GM19372 (cell line): ENCODE measurements at regions not wholly inside any gene's neighbourhood (a gene's known extent, or its start where the extent isn't known, plus 50 kb on each side); places are given as distances from the start of the nearest gene placed in this dataset.

Source experiments
- ATAC-seq: cut with Tn5 transposase; IDR thresholded peaks from one replicate; pipeline ENCODE4 v1.9.1; 2021; ENCODE audit warnings: mild to moderate bottlenecking, low read depth, moderate library complexity; ENCODE audit not compliant: unreplicated experiment

DNA sequence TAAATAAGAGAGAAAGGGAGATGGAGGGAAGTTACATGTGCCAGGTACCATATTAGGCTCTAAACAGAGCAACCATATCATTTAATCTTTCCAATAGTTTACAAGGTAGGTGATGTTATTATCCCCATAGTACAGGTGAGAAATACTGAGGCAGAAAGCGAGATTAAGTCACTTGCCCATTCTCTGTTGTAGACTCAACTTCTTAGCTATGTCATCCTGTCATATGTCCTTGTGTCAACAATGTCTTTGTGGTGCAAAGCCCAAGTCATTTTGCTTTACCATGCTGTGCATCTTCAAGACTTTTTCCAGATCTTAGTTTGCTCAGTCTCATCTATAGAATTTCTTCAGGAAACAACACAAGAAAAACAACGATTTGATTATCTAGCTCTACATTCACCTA, 205.0 kb upstream of the E2F8 start:
- no peak for ATAC-seq

DNA sequence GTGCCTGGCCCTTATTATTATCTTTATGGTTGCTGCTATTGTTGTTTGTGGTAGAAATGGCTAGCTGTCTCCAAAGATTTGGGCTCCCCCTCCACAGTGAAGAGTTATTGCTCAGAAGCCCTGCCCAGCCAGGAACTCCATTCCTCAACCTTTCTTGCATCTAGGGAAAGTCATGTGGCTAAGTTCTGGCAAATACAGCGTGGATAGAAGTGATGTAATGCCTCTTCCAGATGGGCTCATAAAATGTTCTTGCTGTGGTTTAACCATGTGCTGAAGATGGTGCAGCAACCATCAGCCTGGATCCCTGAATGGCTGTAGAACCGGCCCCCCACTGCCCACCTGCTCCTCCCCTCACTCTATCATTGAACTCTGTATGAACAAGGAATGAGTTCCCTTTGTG, 203.5 kb upstream of the E2F8 start:
- no peak for ATAC-seq

DNA sequence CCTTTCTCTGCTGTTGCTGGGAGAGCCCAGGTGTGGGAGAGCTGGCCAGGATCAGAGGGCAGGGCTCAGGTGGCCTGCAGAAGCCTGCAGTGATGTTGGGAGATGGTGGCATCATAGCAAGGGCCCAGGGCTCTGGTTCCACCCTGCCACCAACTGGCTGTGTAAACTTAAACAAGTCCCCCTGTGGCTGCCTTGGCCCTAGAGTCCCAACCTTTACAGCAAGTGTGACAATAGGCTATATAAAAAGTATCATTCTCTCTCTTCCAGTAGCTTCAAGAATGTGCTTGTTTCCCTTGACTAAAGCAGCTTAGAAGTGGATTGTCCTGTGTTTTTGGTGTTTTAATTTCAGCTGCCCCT, 201.8 kb upstream of the E2F8 start:
- peak; percentile 26 for ATAC-seq

DNA sequence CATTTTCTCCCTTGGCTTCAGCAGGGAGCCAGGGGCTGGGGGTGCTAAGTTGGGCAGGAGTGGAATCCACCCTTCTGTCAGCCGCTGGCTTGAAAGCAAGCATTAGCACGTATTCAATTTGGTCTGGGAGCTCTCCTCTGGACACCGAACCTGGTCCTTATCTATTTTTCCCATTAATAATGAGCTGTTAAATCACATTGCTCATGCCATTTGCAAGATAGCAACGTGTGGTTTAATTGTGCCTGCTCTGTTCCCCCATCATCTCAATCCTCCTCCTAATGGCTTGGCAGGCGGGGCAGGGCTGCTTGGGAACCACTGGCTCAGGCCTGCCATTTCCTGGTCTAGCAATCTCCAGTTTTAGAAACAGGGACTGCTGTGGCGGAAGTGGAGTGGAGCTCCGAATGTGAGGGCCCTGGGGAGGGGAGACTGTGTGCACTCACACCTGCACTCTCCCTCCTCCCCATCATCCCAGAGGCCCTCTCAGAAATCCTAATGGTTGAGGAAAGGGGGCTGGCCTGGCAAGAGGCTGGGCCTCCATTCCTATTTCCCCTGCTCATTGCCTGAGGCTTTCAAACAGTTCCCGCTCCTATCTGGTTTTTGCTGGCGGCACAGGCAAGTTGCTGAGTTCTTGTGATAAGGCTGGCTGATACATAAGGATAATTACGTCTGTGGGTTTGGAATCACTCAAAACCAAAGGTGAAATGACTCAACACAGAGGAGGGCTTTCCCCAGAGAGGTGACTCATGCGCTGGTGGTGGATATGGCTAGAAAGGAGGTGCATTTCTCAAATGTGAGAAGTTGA, 201.2 kb upstream of the E2F8 start:
- ATAC-seq, result peak; percentile 91

DNA sequence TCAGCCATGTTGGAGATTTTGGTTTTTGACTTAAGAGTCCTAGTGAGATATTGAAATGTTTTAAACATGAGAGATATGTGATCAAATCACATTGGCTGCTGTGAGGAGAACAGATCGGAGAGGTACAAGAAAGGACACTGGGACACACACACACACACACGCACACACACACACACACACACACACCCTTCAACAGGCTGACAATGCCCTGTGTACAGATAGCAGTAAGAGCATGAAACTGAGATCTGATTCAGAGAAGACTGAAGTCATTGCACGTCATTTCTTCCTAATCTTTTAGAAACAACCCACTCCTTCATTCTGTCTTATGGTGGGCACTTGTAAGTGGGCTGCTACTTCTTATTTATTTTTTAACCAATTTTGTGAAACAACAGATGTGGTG, 200.5 kb upstream of the E2F8 start:
- ATAC-seq, result no peak

DNA sequence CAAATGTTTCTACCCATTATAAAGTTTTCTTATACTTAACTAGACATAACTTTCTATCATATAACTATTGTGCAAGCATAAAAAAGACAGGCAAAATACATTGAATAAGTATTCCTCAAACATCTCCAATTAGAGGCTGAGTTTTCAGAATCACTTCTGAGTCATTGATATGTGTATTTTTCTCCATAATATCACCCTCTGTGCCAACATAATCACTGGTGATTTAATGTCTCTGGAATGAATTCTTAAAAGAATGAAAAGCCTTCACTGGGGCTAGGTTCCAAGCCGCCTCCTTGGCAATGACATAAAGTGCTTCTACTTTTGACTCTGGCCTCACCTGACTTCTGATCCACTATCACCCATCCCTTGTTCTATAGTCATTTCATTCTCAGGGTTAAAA, 197.0 kb upstream of the E2F8 start:
- ATAC-seq, result no peak

DNA sequence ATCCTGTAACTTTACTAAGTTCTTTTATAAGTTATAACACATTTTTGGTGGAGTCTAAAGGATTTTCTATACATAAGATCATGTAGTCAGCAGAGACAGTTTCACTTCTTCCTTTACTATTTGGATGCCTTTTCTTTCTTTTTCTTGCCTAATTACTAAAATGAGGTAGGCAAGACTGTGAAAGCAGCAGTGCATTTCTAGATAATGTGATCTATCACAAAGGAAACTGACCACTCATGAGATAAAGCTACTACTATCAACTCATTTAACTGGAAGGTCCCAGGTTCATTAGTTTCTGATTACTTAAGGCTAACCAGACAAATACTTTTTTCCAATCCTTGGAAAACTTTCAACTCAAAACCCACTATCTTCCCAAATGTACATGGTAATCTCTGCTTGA, 196.2 kb upstream of the E2F8 start:
- no peak for ATAC-seq

DNA sequence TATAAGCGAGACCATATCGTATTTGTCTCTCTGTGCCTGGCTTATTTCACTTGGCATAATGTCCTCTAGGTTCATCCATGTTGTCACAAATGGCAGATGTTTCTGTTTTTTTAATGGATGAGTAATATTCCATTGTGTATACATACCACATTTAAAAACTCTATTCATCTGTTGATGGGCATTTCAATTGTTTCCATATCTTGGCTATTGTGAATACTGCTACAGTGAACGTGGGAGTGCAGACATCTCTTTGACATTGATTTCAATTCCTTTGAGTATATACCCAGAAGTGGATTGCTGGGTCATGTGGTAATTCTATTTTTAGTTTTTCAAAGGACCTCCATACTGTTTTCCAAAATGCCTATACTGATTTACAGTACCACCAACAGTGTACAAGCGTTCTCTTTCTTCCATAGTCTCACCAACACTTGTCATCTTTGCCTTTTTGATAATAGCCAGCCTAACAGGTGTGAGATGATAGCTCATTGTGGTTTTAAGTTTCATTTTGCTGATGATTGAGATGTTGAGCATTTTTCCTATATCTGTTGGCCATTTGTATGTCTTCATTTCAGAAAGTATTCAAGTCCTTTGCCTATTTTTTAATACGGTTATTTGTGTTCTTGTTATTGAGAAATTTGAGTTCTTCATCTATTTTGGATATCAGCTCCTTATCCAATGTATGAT, 194.7 kb upstream of the E2F8 start:
- no peak for ATAC-seq

DNA sequence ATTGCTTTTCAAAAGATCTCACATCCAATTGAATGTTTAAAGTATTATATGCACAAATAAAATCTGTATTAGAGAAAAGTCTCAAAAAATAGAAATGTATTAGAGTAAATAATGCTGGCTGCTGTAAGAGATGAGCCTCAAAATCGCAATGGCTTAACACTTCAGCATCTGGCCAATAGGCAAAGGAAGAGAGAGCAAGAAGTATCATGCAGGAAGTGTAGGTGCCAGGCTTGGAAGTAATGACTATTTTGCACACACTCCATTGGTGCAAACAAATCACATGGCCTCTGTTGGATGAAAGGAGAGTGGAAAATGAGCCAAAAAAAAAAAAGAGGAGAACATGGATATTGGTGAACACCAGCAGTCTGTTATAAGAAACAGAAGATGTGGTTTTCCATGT, 193.0 kb upstream of the E2F8 start:
- ATAC-seq, result no peak

DNA sequence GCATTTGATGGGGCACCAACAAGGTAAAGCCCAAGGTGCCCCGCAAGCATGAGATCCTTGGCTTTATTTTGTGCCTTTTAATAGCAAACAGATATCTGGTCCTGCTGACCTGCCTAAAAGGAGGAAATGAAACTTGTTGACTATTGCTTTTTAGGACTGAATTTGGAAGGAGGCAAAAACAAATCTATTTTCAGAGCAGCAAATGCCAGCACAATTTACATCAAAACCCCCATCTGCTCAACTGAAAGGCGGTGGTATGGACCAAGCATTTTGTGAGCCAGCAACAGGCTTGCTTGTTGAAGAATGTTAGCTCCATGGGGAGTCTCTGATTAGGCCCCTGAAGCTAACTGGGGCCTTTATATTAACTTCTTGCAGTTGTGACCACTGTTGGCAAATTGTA, 192.6 kb upstream of the E2F8 start:
- peak; percentile 48 for ATAC-seq

DNA sequence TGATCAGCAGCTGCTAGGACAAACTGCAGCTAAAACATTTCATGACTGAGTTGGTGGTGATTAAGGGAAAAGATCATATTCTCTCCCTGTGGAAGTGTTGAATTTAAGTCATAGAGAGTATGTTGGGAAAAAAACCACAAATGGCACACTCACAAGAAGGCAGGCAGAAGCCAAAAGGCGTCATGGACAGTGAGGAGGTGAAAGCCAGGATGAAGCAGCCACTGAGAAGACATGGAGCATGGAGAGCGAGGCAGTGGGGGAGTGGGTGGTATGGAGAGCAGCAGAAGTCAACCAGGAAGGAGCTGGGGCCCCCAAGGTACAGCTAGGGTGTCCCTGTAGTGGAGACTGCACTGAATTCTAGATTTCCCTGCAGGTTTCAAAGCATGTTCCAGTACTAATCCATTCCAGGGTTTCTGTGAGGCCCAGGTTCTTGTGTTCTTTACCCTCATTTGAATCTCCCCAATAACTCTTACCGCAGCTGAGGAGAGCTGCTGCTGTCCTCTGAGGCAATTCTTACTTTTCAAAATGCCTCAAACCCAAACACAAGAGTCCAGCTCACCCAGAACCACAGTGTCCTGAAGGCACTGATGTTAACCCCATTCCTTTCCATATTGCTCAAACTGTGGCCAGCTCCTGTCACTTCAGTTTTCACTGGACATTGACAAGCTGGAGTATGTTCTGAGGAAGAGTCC, 191.8 kb upstream of the E2F8 start:
- ATAC-seq, result peak; percentile 45

DNA sequence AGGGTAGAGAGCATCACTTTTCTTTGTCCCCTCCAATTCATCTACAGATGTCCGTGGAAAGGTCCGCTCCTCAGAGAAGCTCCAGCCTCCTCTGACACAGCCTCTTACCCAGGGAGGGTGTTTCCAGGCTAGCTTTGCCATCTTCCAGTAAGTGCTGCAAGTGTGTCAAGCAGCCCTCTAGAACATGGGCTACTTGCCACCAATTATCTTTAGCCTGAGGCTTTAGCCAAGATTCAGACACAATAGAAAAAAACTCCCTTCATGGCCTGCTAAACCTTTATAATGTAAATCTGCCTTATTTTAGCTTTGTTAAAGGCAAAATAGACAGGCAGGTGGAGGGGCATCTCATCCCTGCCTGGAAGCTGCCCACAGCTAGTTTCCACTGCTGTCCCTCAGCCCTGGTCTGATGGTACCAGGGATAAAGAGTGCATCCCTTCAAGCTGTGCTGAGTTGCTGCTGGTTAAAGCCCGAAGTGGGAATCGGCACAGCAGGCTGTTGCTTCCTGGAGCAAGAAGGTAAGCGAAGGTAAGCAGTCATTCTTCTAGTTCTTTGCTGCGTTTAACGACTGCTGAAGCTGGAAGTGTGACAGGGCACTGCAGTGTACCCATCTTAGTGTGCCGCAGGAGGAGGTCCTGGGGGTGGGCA, 190.1 kb upstream of the E2F8 start:
- ATAC-seq, result no peak

DNA sequence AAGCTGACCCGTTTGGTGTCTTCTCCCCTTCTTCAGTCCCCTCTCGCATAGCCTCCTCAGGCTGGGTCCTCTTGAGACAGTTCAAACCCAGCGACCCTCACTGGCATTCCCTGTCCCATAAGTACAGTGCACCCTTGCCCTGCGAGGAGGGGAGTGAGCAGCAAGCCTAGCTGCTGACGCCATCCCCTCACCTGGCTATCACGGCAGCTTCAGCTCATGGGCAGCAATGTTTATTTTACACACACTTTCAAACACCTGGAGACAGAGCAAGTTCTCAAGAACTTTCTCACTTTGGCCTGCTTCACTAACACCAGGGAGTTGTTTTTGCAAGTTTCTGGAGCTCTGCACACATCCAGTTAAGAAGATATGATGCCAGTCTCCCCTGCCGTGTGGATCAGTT, 189.6 kb upstream of the E2F8 start:
- no peak for ATAC-seq

DNA sequence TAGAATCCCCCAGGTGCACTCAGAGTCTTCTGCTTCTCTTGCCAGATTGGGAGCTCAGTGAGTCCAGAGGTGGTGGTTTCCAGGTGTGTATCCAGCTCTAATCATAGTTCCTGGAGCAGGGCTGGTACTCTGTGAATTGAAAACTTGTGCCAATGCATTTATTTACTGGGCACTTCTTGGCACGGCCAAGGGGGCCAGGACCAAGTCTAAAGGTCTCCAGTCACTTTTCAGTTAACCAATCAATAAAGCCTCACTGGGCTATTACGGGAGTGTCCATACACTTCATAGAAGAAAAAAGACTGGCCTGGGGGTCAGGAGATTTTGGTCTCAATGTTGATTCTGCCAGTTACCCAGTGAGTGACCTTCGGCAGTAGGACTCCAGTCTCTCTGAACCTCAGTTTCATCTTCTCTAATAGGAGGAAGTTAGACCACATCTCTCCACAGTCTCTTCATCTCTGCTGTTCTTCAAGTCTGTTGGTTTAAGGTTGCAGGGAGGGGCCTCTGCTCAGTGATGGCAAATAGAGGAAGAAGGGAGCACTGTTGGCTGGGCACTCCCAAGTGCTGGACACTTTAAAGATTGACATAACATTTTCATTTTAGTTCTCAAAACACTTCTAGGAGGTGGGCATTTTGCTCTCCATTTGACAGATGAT, 188.5 kb upstream of the E2F8 start:
- ATAC-seq, result no peak

DNA sequence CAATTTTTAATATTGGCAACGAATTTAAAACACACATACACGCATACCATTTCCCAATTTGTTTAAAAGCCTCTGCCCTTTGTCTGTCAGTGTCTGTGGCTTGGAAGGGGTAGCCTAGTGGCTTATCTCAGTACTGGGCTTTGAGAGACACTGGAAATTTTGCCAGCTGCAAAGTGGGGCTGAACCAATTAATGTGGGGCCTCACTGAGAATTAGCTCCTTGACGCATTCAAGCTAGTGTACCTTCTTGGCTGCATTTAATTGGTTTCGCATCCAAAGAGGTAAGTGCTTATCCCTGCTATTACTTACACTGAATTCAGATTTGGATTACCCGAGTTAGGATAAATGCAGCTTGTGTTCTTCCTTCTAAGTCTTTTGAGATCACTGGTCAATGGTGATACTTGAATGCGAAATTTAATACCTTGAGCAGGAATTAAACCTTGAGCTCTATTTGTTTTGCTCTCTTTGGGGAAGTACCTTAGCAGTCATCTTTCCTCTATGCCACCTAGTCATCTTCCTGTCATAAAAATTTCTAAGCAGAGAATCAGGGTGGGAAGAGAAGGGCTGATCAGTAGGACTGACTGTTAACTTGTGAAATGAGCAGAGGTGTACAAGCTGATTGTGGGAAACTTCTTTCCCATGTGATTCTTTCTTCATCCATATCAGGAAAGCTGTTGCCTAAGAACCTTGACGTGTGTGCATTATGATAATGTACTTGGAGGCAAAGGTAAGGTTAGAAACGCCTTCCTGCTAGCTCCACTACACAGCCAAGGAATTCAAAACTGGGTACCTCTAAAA, 187.7 kb upstream of the E2F8 start:
- ATAC-seq, result no peak

DNA sequence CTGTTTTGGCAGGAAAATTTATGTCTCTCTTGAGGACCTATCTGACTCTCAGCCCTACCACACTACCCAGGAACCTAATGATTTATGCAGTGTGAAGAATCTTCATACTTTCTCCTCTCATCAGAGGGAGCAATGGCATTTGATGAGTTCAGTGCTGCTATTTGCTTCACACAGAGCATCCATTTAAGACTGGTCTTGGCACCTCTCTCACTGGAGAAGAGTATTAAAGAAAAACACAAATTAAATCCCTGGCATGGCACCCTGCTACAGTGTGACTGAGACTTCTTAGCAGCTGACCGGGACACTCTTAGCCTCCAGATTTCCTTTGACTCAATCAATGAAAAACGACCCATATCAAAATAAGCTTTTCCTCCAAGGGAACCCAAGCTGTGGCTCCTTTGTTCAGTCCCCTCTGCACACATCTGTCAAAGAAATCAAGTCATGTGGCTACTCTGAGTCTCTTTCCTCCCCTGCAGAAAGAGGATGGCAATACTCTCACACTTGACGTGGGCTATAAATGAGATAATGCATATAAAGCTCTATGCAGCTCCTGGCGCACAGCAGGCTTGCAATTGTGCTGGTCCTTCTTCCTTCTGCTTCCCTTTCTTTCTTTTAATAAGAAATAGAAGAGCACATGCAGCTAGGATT, 186.1 kb upstream of the E2F8 start:
- no peak for ATAC-seq

DNA sequence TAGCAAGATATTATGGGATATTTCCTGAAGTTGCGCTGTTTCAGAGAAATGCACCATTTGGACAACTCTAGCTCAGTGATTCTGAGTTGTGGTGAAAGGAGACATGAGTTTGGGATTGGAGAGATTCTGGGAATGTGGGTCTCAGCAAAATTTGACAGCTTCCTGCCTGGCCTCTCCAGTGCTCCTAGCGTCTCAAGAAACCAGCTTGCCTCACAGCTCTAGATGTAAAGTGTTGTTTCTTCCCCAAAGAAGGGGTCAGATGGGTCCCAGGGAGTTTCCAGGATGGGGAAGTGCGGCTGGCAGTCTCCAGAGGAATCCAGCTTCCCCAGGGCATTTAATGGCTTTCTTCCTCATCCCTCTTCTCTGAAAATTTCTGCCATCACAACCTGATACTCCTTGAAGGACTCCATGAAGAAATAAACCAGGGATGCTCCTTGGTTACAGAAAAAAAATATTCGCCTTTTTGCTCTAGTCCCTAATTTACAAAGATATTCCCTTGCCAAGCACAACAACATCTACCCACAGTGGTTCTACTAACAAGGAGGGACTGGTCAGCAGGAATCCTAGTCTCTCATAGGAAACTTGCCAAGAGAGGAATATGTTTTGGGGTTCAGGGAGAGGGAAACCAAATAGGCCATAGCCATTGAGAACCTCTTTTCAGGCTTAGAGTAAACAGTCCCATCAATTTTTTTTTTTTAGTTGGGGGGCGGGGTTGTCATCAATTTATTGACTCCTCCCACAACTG, 185.4 kb upstream of the E2F8 start:
- no peak for ATAC-seq

DNA sequence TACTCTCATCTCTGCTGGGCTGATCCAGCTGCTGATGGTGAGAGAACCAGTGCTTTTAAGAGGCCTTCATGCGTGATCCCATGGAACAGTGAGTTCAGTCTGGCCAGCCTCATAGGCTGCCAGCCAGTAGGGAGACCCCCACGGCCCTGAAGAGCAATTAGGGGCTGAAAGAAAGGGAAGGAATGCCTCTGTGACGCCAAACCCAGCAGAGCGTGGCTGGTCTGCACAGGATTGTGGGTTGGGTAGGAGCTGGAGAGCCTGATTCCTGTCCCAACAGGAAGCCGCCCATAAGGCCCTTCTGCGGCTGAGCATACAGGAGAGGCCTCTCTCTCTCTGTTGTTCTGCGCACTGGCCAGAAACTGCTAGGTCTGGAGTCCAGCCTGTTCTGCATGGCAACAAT, 181.5 kb upstream of the E2F8 start:
- ATAC-seq, result no peak
